Ecto neural progenitor cell (in vitro differentiated cells): ENCODE measurements at regions not wholly inside any gene's neighbourhood (a gene's known extent, or its start where the extent isn't known, plus 50 kb on each side); places are given as distances from the start of the nearest gene placed in this dataset.
"Not testable (repeated sequence)": the region's sequence is repeated elsewhere in the genome, so short reads cannot be mapped to it uniquely, and the experiment has no call there.

Experiments used
- DNase-seq: peaks from one replicate; pipeline ENCODE4 v3.0.0-alpha.2; 2018; ENCODE audit warnings: low spot score

DNA sequence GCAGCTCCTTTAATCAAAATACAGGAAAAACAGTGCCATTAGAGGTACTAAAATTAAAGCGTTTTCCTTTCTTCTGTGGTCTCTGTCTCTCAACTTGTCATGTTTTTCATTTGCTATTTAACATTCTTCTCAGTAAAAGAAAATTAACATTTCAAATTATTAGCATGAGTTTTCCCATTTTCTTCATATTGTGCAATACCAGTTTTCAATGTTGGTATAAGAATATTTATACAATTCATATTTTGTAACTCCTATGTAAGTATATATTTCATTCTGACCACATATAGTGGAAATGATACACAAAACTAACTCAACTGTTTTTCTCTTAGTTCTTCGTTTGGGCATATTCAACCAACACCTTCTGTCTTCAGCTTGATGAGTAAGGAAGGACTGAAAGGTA, 308.3 kb downstream of the HS3ST1 start:
- no peak for DNase-seq

DNA sequence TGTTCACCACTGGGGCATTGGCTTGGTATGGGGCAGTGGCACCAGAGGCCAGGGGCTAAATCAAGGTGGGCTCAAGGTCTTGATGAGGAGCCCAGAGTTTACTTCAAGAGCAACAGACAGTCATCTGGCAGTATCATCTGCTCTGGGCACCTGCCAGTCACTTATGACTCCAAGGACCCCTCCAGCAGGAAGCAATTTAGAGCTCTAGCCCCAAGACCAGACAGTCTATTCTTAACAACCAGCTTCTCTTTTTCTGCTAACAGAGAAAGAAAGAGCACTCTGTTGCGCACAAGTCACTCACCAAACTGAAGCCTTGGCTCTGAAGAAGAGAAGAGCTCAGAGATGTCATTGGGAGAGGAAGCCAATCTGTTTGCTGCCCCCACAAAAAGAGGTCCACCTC, 309.2 kb downstream of the HS3ST1 start:
- DNase-seq: no peak

DNA sequence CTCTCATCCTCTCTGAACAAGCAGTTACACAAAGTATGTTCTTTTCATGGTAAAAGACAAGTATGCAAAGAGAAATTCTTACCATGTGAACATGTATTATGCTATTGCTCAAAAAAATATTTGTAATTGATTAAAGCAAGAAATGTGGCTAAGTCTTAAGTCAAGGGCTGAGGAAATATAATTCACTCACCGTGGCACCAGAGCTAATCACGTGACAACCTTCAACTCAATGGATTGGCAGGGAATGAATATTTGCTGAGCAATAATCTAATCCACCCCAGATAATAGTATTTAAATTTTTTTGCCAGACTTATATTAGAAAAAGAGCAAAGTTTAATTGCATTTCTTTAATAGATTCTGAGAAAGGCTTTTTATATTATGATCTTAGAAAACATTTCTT, 310.2 kb downstream of the HS3ST1 start:
- no peak for DNase-seq

DNA sequence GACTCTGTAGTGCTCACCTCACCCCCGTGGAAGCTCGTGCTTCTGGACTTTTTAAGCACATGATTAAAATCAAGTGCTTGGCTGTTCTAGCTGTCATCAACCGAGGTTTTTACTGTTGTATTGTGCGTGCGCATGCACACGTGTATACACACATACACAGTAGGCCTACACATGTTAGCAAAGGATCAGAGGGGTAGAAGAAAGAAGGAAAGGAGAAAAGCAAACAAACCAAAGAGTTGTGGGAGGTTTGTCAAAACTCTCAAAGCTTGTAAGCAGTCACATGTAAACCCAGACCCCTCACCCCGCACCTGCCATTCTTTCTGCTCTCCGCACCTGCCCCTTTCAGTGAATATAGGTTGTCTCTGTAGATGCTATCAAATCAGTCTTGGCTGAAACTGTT, 311.8 kb downstream of the HS3ST1 start:
- DNase-seq: no peak

DNA sequence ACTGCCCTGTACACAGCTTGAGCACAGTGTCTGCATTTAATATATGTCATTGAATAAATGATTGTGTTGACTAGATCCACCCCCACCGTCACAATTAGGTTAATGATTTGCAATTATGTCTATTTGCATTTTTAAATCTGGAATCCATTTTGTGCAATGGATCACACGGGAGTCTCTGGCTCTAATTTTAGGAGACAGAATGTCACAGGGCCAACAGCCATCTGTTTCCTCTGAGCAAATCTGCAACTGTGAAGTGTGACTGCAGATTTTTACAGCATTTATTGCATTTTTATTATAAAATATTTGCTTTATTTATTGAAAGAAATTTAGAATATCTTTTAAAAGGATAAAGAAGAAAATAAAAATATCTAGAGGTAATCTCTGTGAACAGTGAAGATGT, 316.8 kb downstream of the HS3ST1 start:
- no peak for DNase-seq

DNA sequence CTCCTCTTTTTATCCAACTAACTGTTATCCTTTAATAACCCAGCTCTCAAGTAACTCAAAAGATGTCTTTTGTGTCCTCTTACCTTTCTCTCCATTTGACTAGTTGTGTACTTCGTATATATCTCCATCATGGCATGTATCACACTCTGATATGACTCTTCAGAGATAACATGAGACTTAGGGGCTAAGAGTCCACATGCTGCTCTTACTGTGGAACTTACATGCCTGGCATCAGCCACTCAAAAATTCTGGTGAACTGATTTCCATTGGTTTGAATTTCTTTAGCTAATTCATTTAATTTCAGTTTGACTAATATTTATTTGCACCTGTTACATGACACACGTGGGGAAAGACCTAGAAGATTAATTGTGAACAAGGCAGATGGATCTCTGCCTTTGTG, 317.3 kb downstream of the HS3ST1 start:
- DNase-seq: no peak

DNA sequence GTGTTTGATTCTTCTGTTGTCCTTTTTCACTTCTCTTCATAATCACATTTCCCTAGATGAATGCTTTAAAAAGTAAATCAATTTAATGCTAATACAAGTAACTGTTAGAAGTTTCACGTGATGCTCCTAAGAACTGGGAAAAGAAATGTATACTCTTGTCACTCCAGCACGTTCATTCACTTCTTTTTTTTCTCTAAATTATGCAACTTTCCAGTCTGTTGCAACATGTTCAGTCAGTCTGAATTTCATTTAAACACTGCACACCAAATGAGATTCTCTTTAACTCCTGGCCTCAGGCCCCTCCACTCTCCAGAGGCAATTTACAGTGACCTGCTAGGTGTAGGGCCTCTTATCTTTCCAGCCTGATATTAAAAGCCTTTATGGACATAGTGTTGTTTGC, 321.9 kb downstream of the HS3ST1 start:
- no peak for DNase-seq

DNA sequence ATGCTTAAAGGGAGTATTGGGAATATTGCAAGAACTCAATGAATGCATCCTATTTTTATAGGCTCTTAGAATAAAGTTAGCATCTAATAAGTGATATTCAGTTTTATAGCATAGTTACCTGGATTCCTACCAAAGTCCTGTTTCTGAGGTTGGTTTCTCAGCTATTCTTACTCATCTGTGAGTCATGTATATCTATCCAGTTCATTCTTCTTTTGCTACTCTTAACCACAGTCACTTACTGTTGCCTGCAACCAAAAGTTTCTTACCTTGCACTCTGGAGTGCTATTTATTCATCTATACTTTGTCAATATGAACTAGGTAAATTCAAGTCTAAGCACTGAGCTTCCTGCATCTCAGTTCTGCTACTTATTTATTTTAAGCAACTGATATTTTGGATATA, 322.5 kb downstream of the HS3ST1 start:
- DNase-seq: no peak

DNA sequence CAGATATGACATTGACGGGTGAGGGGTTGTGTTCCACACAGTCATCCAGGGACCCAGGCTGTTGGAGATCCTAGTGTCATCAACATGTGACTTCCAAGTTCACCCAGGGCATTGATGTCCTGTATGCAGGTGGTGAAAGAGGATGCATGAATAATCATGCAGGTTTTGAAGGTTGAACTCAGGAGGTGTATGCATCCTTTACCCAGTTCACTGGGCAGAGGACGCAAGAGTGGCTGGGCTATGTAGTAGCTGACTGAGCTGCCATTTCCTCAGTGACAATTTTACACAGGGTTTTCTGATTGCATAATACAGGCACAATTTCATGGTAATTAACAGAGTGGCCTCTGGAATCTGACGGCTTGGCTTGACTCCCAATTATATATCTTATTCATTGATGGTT, 323.0 kb downstream of the HS3ST1 start:
- DNase-seq: no peak

DNA sequence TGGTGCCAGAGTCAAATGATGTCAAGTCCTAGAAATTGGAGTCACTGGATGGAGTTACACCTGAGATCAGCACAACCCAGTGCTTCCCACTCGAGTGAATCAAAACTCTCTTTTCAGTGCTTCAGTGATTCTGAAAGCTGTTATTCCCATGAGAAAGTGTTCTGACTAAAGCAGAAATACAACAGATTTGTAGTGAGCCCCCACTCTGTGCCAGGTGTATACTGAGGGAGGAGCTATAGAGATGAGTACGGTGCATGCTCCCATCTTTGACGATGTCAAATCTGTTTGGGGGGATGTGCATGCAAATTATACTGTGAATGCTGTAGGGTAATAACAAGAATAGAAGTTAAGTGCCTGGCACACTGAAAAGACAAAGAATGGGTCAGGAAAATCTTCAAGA, 330.2 kb downstream of the HS3ST1 start:
- DNase-seq: no peak

DNA sequence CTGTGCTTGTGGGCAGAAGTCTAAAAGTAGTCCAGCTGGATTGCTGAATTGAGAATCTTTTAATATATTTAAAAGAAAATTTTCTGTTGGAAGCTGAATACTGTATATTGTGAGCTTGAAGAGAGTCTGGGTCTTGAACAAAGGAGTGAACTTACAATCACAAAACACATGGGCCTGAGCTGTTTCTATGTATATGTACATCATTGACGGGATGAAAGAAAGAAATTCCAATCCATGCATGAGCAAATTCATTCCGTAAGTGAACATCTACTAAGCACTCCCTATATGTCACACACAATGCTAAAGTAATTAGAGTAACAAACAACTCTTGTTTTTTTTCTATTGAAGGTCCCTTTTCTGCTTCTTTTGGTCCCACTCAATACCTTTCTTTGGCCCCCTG, 331.0 kb downstream of the HS3ST1 start:
- no peak for DNase-seq

DNA sequence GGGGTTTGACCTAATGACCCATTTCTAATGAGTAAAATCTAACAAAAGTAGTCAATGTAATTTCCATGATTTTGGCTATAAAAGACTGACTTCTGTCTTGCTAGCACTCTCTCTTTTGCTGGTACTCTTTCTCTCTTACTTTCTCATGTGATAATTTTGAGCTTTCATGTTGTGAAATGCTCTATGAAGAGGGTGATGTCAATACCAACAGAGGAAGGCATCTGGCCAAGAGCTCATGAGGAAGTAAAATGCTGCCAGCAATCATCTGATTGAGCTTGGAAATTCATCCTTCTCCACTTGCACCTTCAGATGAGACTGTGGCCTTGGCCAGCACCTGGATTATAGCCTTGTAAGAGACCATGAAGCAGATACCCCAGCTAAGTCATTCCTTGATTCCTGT, 347.7 kb downstream of the HS3ST1 start:
- no peak for DNase-seq

DNA sequence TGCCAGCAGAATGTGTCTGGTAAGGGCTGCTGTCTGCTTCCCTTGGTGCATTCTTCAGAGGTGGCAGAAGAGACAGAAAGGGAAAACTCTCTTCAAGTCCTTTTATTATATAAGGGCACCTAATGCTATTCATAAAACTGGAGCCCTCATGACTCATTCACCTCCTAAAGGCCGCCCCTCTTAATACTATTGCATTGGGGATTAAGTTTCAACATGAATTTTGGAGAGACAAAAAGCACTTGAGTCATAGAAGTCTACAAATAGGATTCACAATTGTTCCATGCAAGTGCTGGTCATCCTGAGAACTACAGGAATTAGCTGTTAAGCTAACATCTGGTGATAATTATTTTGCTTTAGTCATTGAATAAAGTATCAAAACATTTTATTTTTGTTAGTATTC, 349.5 kb downstream of the HS3ST1 start:
- no peak for DNase-seq

DNA sequence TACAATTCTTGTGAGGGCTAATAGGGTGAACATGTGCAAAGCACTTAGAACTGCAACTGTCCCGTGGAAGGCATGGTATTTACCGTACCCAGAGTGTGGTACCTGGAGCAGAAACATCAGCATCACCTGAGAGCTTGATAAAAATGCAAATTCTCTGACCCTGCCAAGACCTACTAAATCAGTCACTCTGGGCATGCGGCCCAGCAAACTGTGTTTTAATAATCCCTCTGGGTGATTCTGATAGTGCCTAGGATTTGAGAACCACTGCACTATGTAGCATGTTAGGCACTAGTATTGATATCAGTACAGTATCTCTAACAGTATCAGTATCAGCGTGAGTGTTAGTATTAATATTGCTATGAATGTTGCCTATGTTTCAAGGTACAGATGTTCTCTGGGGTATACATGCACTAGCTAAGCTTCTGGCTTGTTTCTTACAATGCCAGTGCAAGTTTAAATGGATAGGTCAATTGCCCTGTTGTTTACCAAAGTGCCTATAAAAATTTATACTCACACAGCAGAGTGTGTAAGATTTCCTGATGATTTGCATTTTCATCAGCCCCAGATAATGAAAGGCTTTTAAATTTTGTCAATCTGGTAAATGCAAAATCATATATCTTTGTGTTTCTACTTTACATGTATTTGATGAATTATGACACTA, 354.0 kb downstream of the HS3ST1 start:
- no peak for DNase-seq

DNA sequence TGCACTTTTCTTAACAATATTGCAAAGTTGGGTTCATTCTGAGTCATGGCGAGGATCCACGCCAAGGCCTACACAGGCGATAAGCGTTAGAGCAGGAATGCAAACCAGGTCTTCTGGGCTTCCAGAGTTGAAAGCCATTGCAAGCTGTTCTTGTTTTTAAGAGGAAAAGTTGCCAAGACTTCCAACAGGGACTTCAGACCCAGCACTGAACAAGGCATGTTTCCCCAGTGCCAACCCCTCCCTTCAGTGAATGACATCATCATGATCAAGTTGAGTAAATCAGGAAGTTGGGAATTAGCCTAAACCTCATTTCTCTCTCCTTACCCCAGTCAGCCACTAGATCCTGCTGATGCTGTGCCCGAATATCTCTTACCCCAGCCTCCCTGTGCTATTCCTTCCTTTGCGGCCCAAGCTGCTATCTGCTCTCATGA, 355.1 kb downstream of the HS3ST1 start:
- no peak for DNase-seq

DNA sequence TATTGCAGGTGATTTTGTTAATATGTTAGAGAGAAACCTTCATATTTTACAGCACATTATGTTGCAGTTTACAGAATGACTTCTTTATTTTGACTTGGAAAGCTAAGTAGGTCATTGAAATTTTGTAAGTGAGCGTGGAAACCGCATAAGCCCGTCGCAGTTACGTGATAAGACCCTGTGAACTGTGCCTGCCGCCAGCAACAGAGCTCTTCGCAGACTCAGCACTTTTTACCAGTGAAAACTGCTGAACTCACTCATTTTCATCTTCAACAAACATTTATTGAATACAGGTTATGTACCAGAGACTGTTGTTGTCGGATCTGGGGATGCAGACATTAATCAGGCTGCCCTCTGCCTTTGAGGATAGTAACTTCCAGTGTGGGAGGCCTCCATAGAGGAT, 355.7 kb downstream of the HS3ST1 start:
- no peak for DNase-seq

DNA sequence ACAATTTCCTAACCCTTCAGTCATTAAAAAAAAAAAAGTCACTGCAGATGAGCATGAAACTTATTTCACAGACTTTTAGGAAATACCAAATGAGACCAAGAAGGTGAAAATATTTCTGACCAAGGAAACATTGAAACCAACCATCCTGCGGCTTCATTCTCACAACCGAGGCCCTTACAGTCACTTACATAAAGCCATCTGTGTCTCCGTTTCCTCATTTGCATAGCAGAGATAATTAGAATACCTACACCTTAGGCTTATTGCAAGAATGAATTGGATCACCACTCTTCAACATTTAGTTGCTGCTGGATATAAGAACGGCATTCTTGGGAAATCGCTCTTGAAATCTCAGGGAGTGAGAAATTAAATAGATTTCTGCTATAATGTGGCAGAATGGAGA, 356.2 kb downstream of the HS3ST1 start:
- no peak for DNase-seq

DNA sequence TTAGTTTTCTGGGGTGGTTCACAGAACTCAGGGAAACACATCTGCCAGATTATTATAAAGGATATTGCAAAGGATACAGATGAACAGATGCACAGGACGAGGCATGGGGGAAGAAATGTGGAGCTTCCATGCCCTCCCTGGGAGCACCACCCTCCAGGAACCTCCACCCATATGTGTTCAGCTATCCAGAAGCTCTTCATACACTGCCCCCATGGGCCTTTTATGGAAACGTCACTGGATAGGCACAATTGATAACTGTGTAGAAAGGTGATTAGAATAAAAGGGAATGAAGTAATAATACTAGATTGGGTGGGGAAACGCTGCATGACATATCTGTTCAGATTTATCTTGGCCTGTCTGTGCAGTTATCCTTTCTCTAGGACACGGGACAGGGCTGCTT, 357.9 kb downstream of the HS3ST1 start:
- no peak for DNase-seq

DNA sequence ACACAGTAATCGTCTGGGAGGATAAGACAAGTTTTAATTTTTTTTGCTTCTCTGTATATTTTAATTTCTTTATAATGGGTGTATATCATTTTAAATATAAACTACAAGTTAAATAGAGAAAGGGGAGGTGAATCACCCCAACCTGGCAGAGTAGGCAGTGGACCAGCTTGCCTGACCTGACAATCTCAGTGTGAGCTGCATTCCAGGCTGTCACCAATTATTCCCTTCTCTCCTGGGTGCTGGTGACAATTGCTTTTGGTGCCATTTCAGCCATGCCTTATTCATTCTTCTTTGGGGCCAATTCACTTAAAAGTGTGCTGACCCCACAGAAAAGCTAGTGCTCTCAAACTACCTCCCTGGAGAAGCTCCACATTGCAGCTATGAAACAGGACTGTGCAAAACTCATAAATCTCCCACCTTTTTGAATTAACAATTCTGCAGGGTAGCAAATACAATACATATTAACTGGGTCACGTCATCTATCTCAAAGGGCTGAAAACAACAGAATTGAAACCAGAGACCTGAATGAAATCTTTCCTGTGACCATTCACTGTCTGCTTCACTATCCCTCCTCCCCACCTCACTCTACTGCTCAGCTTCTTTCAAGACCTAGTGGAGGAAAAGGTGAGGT, 359.0 kb downstream of the HS3ST1 start:
- no peak for DNase-seq

DNA sequence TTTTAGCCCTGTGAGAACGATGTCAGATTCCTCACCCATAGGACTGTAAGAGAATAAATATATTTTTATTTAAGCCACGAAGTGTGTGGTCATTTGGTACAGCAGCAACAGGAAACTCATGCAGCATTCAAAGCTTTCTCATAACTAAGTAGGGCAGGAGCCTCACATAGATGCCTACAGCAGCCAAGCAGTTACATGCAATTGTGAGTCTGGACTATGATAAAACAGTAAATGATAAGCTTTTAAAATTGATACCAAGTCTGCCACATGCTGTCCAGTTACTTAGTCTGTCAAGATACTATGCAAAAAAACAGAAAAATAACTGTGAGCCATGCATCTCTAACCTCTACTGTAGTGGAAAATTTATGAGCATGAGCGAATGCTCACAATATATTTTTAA, 359.6 kb downstream of the HS3ST1 start:
- DNase-seq: no peak

DNA sequence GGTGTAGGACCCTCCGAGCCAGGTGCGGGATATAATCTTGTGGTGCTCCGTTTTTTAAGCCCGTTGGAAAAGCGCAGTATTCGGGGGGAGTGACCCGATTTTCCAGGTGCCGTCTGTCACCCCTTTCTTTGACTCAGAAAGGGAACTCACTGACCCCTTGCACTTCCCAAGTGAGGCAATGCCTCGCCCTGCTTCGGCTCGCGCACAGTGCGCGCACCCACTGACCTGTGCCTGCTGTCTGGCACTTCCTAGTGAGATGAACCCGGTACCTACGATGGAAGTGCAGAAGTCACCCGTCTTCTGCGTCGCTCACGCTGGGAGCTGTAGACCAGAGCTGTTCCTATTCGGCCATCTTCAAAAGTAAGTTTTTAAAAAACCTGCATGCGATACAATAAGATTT, 362.1 kb downstream of the HS3ST1 start:
- DNase-seq: peak; percentile 47

DNA sequence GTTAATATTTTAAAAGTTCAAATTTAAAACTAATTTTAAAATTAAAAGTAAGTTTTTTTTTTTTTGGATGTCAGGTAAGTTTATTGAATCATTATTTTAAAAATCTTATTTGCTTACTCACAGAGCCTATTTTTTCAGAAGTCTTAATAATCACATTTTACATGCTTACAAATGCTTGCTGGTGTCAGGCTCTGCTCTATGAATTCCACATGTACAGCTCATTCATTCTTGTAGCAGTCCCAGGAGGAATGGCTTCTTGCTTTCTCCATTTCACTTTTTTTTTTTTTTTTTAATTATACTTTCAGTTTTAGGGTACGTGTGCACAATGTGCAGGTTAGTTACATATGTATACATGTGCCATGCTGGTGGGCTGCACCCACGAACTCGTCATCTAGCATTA, 368.1 kb downstream of the HS3ST1 start:
- not testable (repeated sequence) for DNase-seq

DNA sequence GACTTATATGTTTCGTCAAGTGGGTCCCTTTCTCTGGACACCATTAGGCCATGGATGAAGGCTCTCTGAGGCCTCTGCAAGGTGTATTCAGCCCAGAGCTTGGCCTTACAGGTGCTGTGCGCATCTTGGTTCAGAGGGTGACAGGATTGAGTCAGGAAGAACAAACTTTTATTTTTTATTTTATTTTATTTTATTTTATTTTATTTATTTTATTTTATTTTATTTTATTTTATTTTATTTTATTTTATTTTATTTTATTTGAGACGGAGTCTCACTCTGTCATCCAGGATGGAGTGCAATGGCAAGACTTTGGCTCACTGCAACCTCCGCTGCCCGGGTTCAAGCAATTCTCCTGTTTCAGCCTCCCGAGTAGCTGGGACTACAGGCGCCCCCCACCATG, 370.4 kb upstream of the CLNK start:
- DNase-seq: not testable (repeated sequence)

DNA sequence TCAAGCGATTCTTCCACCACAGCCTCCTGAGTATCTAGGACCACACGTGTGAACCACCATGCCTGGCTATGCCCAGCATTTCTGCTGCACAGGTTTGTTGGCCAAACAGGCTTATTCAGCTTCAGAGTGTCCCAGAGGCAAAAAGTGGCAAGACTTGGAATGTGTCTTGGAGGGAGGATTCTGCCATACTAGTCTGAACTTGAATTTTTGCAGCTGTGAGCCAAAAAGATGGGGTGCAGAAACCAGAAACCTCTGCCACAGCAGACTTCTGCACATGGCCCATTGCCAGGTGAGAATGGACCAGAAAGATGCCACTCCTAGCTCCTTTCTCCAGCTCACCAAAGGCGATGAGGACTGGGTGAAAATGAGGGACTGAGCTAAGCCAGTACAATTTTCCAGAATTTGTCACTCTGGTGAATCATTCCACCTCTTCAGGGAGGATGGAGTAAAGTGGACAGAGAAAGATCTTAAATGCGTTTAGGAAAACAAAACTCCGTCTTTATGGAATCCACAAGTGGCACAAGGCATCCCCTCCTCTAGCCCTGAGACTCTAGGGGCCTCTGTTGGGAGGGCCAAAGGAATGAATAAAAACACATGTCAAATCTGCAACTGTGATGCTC, 369.1 kb upstream of the CLNK start:
- no peak for DNase-seq
